ENCODE measurements at regions not wholly inside any gene's neighbourhood (a gene's known extent, or its start where the extent isn't known, plus 50 kb on each side); places are given as distances from the start of the nearest gene placed in this dataset.

GRCh38 chr12:90037740-90038139 lies 329.1 kb upstream of the ATP2B1 start:
- no peak overlapping the region for H3K4me3 ChIP-seq (ENCODE audit: low read depth, low read length)
- TF ChIP-seq, protein P1, sequence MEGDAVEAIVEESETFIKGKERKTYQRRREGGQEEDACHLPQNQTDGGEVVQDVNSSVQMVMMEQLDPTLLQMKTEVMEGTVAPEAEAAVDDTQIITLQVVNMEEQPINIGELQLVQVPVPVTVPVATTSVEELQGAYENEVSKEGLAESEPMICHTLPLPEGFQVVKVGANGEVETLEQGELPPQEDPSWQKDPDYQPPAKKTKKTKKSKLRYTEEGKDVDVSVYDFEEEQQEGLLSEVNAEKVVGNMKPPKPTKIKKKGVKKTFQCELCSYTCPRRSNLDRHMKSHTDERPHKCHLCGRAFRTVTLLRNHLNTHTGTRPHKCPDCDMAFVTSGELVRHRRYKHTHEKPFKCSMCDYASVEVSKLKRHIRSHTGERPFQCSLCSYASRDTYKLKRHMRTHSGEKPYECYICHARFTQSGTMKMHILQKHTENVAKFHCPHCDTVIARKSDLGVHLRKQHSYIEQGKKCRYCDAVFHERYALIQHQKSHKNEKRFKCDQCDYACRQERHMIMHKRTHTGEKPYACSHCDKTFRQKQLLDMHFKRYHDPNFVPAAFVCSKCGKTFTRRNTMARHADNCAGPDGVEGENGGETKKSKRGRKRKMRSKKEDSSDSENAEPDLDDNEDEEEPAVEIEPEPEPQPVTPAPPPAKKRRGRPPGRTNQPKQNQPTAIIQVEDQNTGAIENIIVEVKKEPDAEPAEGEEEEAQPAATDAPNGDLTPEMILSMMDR (IDR thresholded peaks at IDR 0.05; ENCODE audit: insufficient read depth, low read length): no peak
- peak; percentile 47 for DNase-seq (ENCODE audit: low read depth)

- DNase-seq (ENCODE audit: low read depth): peak; percentile 35
- H3K4me3 ChIP-seq (ENCODE audit: low read depth, low read length): no peak overlapping the region
- TF ChIP-seq, protein P1 (IDR thresholded peaks at IDR 0.05; ENCODE audit: insufficient read depth, low read length): no peak
Measured at GRCh38 chr12:90036637-90037036, 328.0 kb upstream of the ATP2B1 start.

DNA sequence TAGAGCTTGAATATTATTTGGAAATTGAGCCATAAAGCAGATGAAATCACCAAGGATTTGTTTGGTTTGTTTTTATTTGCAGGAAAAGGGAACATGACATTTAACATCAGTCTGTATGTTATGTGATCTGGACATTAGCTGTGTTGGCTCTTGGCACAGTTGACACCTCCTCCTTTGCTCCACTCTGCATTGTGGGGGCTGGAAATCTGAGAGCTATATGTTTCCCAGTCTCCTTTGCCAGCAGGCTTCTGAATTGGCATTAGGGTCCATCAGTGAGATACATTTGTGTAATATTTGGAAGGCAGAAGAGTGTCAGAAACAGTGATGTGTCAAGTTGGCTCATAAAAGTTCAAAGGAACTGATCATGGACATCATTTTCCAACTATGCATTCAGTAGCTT lies 322.1 kb upstream of the ATP2B1 start:
- TF ChIP-seq, protein P1 (IDR thresholded peaks at IDR 0.05; ENCODE audit: insufficient read depth, low read length): no peak
- no peak overlapping the region for H3K4me3 ChIP-seq (ENCODE audit: low read depth, low read length)
- DNase-seq (ENCODE audit: low read depth): no peak

- TF ChIP-seq, protein P1 (IDR thresholded peaks at IDR 0.05; ENCODE audit: insufficient read depth, low read length): no peak
- DNase-seq (ENCODE audit: low read depth): no peak
- no peak overlapping the region for H3K4me3 ChIP-seq (ENCODE audit: low read depth, low read length)
Measured at GRCh38 chr12:90029317-90029716, 320.7 kb upstream of the ATP2B1 start.

GRCh38 chr12:90028635-90029051 lies 320.0 kb upstream of the ATP2B1 start:
- no peak for DNase-seq (ENCODE audit: low read depth)
- TF ChIP-seq, protein P1 (IDR thresholded peaks at IDR 0.05; ENCODE audit: insufficient read depth, low read length): no peak
- no peak overlapping the region for H3K4me3 ChIP-seq (ENCODE audit: low read depth, low read length)

GRCh38 chr12:90027889-90028634 lies 319.4 kb upstream of the ATP2B1 start:
- TF ChIP-seq, protein P1 (IDR thresholded peaks at IDR 0.05; ENCODE audit: insufficient read depth, low read length): no peak
- no peak for DNase-seq (ENCODE audit: low read depth)
- no peak overlapping the region for H3K4me3 ChIP-seq (ENCODE audit: low read depth, low read length)

DNA sequence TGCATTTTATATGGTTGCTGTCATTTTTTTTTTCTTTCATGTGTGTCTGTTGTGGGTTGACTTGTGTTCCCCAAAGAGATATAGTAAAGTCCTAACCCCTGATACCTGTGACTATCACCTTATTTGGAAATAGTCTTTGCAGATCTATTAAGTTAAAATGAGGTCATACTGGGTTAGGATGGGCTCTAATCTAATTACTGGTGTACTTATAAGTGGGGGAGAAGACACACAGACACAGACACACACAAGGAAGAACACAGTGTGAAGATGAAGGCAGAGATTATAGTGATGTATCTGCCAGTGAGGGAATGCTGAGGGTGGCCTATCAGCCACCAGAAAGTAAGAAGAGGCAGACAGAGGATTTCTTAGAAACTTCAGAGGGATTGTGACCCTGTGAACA lies 318.4 kb upstream of the ATP2B1 start:
- no peak for DNase-seq (ENCODE audit: low read depth)
- TF ChIP-seq, protein P1 (IDR thresholded peaks at IDR 0.05; ENCODE audit: insufficient read depth, low read length): no peak
- H3K4me3 ChIP-seq (ENCODE audit: low read depth, low read length): no peak overlapping the region
